ENCODE measurements at regions not wholly inside any gene's neighbourhood (a gene's known extent, or its start where the extent isn't known, plus 50 kb on each side); places are given as distances from the start of the nearest gene placed in this dataset.

DNA sequence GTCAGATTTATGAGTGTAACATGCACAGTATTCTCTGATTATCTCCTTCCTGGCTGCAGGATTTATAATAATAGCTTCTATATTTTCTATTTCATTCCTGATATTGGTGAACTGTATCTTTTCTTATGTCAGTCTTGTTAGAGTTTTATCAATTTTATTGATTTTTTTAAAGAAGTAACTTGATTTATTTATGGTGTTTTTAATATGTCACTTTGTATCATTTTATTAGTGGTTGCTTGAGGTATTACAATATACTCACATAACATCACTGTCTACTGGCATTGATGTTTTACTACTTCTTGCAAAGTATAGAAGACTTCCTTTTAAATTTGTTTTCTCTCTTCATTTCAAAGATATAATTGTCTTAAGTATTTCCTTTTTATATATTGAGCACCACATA lies 270.5 kb upstream of the GYPC start:
- TF ChIP-seq, protein P1, sequence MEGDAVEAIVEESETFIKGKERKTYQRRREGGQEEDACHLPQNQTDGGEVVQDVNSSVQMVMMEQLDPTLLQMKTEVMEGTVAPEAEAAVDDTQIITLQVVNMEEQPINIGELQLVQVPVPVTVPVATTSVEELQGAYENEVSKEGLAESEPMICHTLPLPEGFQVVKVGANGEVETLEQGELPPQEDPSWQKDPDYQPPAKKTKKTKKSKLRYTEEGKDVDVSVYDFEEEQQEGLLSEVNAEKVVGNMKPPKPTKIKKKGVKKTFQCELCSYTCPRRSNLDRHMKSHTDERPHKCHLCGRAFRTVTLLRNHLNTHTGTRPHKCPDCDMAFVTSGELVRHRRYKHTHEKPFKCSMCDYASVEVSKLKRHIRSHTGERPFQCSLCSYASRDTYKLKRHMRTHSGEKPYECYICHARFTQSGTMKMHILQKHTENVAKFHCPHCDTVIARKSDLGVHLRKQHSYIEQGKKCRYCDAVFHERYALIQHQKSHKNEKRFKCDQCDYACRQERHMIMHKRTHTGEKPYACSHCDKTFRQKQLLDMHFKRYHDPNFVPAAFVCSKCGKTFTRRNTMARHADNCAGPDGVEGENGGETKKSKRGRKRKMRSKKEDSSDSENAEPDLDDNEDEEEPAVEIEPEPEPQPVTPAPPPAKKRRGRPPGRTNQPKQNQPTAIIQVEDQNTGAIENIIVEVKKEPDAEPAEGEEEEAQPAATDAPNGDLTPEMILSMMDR (IDR thresholded peaks at IDR 0.05) = no peak
- no peak for TF ChIP-seq POLR2A (IDR thresholded peaks at IDR 0.05)
- no peak for TF ChIP-seq POLR2AphosphoS5 (IDR thresholded peaks at IDR 0.05; ENCODE audit: insufficient read depth in 1 of 2, low read depth in 1 of 2)
